HG03575 (cell line): ENCODE measurements at regions not wholly inside any gene's neighbourhood (a gene's known extent, or its start where the extent isn't known, plus 50 kb on each side); places are given as distances from the start of the nearest gene placed in this dataset.

Experiments used
- ATAC-seq: cut with Tn5 transposase; IDR thresholded peaks from one replicate; pipeline ENCODE4 v1.9.1; 2021; ENCODE audit not compliant: unreplicated experiment, insufficient number of reproducible peaks, low FRiP score; ENCODE audit errors: extremely low read depth

DNA sequence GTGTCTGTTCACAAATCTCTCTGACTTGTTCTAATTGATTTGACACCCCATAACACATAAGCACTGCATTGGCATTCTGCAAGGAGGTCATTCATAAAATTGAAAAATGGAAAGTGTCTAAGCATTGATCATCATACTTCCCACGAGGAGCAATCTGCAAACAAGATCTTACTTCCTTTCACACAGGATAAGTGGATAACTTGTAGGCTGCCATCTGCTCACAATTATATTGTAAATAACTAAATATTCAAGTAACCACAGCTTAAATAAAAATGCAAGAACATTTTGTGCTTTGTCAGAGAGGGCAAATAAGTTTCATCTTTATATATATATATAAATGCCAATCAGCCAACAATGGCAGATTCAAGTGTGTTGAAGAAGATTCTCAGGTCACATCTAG lies 264.8 kb upstream of the ZC3H12C start:
- no peak for ATAC-seq

DNA sequence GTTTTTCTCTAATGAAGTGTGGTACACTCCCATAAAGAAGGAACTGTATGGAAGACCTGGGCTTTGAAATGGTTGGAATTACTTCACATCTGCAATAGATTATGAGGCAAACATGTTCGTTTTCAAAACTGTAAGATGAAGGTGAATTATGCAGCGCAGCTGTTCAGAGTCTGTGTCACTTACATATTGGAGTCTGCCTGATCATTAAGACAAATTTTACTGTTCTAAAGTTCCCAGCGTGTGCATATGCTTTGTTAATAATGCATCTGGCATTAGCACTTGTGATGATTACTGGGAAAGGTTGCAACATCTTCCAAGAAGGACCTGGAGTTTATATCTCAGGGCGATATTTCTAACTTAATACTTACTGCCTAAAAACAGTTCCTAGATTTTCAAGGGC lies 255.2 kb upstream of the ZC3H12C start:
- ATAC-seq: no peak

- no peak for ATAC-seq
These were observed 247.8 kb upstream of the ZC3H12C start for GRCh38 chr11:109845437-109845836.

DNA sequence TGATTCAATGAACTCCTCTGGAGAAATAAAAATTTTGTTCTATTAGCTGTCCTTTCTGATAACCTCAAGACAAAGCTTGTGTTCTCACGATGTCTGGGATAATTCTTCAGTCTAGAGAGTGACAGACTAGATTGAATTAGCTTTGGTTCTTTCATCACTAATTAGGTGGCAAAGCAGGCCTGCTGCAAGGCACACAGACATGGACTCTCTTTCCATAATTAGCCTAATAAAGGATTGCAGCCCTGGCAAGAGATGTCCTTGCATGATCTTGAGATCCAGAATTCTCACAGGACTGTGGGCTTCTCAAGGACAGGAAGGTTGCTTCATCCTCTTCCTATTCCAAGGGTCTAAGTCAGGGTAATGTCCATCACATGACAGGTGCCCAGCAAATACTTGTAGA lies 245.6 kb upstream of the ZC3H12C start:
- ATAC-seq: no peak

DNA sequence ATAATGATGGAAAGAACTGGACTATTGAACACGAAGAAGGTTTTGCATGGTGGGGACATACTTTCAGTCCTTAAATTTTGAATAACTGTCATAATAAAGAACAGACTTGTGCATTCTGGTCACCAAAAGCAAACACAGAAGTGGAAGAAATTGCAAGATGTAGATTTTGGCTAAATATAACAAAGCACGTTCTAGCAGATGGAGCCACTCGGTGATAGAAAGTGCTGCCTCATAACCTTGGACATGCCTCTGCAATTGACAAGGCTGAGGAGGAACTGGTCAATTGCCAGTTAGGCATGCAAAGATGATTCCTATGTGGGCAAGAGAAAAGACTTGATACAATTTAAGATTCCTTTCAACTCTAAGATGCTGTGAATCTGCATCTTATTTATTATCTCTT lies 244.1 kb upstream of the ZC3H12C start:
- no peak for ATAC-seq

- ATAC-seq: no peak
These were observed 243.2 kb upstream of the ZC3H12C start for GRCh38 chr11:109849946-109850345.

DNA sequence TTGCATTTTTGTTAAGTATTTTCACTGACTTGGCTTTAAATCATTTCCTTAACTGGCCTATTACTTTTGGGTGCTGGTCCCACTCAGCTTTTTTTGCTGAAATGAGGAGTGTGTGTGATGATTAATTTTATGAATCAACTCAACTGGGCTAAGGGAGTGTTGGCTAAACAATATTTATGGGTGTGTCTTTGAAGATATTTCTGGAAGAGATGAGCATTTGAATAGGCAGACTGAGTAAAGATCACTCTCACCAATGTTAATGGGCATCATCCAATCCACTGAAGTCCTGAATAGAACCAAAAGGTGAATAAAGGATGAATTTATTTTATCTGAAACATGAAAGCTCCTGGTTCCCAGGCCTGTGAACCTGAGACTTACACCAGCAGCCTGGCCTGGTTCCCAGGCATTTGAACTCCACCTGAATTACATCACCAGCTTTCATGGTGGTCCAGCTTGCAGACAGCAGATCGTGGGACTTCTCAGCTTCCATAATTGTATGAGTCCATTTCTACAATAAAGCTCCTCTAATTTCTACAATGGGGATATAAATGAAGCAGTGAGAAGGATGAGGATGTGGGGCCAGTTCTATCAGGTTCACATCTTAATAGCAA lies 241.3 kb upstream of the ZC3H12C start:
- no peak for ATAC-seq

GRCh38 chr11:109853156-109853776 lies 239.9 kb upstream of the ZC3H12C start:
- no peak for ATAC-seq

DNA sequence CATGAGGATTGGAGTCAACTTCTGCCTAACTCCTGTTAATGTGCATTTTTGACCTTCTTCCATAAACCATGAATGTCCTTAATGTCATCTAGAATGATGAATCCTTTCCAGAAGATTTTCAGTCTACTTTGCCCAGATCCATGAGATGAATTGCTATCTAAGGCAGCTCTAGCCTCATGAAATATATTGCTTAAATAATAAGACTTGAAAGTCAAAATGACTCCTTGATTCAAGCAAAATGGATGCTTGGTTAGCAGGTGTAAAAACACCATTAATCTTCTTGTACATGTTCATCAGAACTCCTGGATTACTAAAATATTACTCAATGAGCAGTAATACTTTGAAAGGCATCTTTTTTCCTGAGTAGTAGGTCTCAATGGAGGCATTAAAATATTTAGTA lies 238.5 kb upstream of the ZC3H12C start:
- no peak for ATAC-seq

DNA sequence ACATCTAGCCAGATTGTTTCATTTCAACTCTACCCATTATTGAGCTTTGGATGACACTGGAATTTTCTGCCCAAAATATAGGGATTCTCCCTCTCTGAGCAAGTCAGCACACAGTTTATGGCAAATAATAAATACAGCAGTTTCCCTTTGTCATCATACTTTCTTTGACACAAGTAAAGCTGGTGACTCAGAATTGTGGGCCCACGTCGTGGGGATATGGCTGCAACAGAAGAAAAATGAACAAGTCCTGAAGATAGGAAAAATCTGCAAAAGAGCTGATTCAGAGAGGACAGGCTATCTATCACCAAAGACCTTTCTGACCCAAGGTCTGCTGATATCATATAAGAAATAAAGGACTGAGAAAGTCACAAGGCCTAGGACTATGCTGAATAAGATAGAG lies 236.3 kb upstream of the ZC3H12C start:
- ATAC-seq: no peak

GRCh38 chr11:109857637-109858036 lies 235.6 kb upstream of the ZC3H12C start:
- ATAC-seq: no peak

DNA sequence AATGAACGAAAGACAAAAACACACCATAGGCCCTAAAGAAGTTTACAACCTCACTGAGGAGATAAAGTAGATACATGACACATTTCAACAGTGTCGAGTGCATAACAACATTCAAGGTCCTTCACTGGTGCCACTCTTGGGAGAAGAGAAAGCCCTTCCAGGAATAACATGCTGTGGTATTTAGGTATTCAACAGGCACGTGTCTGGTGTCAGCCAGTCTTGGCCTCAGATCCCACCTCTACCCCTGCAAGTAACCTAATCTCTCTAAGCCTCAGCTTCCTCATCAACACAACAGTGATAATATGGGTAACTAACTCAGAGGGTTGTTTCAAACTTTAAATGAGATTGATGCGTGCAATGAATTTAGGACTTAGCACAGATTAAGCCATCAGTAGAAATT lies 235.0 kb upstream of the ZC3H12C start:
- ATAC-seq: no peak

DNA sequence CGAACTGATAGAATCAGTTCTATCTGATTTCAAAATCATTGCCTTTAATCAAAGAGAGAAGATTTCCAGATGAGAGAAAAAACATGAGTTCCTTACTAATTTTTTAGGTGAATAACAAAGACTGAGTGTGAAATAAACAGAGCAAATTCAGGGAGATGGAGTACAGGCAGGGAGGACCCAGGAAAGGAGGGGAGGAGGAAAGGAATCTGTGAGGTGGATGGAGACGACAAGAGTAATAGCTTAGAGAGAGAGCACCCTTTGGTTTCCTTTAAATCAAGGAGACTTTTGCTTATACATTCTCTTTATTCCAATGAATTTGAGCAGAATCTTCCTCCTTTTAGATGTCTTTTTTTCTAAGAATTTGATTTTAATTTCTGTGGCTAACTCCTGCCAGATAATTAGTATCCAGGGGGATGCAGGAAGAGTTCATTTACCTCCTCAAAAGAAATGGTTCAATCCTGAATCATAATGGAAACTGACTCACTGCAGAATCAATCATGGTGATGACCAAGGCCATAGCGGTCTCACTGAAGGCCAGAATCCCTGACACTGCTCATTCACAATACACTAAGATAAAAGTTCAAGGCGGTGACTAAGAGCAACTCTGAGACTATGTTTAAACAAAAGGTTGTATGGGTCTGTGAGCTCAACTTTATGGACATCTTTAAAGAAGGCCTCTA lies 234.0 kb upstream of the ZC3H12C start:
- no peak for ATAC-seq

DNA sequence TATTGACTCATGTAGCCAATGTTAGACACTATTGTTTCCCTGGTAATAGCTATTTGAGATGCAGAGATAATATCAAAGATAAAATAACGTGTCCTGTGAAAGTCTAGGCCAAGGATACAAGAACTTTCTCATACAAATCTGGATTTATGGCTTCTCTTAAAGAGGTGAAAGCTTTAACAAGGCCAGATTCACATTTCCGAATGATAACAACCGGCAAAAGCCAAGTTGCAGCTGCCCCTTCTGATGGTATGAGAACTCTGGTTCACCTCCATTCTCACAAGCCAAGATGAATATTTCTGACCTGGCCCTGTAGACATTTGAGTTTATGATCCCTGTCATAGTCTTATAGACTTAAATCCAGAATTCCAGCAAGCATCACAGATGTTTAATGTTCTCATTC lies 230.4 kb upstream of the ZC3H12C start:
- no peak for ATAC-seq

DNA sequence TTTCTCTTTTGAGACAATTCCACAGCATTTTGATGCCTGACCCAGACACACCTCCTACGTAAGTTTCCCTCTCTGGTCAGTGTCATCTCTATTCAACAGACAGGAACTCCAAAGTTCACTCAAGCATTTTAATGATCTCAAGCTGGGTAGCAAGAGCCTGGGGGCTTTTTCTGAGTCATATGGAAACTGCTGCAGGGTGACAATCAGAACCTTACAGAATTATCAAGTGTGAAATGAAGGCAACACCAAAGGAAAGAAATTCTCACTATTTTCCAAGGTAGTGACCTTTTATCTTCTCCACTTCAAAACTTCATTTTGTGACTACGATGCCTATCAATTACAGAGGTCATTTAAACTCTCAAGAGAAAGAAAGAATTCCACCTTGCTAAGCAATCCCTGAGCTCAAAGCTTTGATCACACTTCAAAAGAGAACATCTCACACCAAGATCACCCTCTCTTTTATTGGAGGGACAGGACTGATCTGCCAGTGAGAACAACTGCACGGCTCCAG lies 229.0 kb upstream of the ZC3H12C start:
- peak; percentile 94 for ATAC-seq

DNA sequence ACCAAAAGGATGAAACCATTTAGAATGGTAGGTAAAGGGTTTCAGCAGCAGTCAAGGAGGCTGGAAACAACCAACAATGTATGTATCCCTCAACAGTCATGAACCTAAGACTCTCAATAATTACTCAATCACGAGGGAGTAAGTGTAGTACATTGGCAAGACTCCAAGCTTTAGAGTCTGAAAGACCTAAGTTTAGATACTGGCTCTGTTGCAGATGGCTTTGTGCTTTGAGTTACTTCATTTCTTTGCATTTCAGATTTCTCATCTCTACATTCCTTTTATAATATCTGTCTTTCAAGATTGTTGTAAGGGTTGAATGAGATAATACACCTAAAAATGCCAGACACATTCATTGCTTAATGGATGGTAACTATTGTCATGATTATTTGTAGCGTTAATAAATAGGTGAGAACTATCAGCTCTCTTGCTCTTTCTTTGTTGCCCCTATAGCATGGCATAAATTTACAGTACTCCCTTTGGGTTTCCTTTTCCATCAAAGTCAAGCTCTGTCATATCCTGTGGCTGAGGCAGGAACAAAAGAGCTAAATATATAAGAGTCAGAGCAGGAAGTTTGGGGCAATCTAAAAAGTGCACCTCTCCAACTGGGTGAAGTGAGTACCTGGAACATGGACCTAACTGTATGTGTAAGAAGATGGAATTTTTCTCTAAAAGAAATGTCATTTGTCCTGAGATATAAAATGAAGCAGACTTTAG lies 228.2 kb upstream of the ZC3H12C start:
- ATAC-seq: no peak

- ATAC-seq: no peak
These were observed 227.5 kb upstream of the ZC3H12C start for GRCh38 chr11:109865548-109866186.

DNA sequence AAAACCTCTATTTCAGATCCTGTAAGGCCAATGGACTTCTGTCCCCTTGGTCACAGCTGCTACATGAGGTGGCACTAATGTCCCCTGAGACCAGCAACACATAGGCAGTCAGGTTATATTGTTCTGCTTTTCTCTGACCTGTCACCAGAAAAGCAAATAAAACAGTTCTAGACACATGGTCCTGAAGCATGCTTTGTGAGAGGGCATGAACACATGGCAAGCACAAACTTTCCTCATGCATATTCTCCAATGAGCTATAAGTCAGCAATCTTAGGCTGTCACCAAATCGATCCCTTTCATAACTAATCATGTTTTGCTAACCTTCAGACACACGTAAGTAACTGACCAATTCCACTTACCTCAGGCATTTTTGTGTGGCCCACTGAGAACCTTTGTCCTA lies 225.4 kb upstream of the ZC3H12C start:
- no peak for ATAC-seq

- no peak for ATAC-seq
These were observed 223.7 kb upstream of the ZC3H12C start for GRCh38 chr11:109869536-109869935.
